DND-41 (cell line): ENCODE measurements at regions not wholly inside any gene's neighbourhood (a gene's known extent, or its start where the extent isn't known, plus 50 kb on each side); places are given as distances from the start of the nearest gene placed in this dataset.

Experiments
- ATAC-seq: fragments of 200-7000 bp; cut with Tn5 transposase; 3 replicates; pipeline ENCODE4 v1.9.1; 2021; ENCODE audit warnings: low read depth; ENCODE audit not compliant: insufficient read depth
- DNase-seq: peaks from one replicate; pipeline ENCODE4 v3.0.0-alpha.2; 2020
- H2AFZ ChIP-seq: 2 replicates; pipeline ENCODE4 v1.6.0; 2012; ENCODE audit warnings: low read depth, low read length
- H3K27ac ChIP-seq: 2 replicates; pipeline ENCODE4 v1.5.1; 2012; ENCODE audit warnings: low read length, inconsistent platforms
- H3K27me3 ChIP-seq: fragments of 200-600 bp; sonication (generic); 2 replicates; pipeline ENCODE4 v1.6.0; 2012; ENCODE audit warnings: low read length, mild to moderate bottlenecking, inconsistent platforms; ENCODE audit not compliant: insufficient read depth, poor library complexity
- H3K36me3 ChIP-seq: 2 replicates; pipeline ENCODE4 v1.5.1; 2012; ENCODE audit warnings: low read length, inconsistent platforms; ENCODE audit not compliant: insufficient read depth
- H3K4me1 ChIP-seq: 2 replicates; pipeline ENCODE4 v1.5.1; 2012; ENCODE audit warnings: mild to moderate bottlenecking, low read length; ENCODE audit not compliant: insufficient read depth
- H3K4me2 ChIP-seq: 2 replicates; pipeline ENCODE4 v1.6.0; 2012; ENCODE audit warnings: mild to moderate bottlenecking, moderate library complexity, low read length, inconsistent platforms; ENCODE audit not compliant: insufficient read depth
- H3K4me3 ChIP-seq, 2 experiments: fragments of 200-600 bp in 1 of 2; shearing (Covaris generic) in 1 of 2; 2 replicates each; pipeline ENCODE4 v1.5.1; 2012 to 2016; ENCODE audit warnings: inconsistent platforms in 2 of 2, low read length in 2 of 2, mild to moderate bottlenecking in 2 of 2, low read depth in 1 of 2, moderate library complexity in 1 of 2
- H3K79me2 ChIP-seq: 2 replicates; pipeline ENCODE4 v1.6.0; 2012; ENCODE audit warnings: low read length, inconsistent platforms; ENCODE audit not compliant: insufficient read depth
- H3K9ac ChIP-seq: 2 replicates; pipeline ENCODE4 v1.6.0; 2012; ENCODE audit warnings: low read depth, mild to moderate bottlenecking, inconsistent platforms, low read length, moderate library complexity
- H3K9me3 ChIP-seq: 2 replicates; pipeline ENCODE4 v1.5.1; 2012; ENCODE audit warnings: low read length, moderate library complexity, mild to moderate bottlenecking, inconsistent platforms; ENCODE audit not compliant: insufficient read depth, severe bottlenecking
- H4K20me1 ChIP-seq: 2 replicates; pipeline ENCODE4 v1.6.0; 2012; ENCODE audit warnings: low read length; ENCODE audit not compliant: insufficient read depth
- EZH2 ChIP-seq: IDR thresholded peaks from 3 replicates; pipeline ENCODE4 v1.6.1; 2012; ENCODE audit warnings: borderline replicate concordance, low read depth, mild to moderate bottlenecking, moderate library complexity, low read length, inconsistent platforms; ENCODE audit not compliant: severe bottlenecking
- TF ChIP-seq, protein P1 (sequence below): IDR thresholded peaks from 2 replicates; pipeline ENCODE4 v1.5.1; 2012; ENCODE audit warnings: borderline replicate concordance, low read length, moderate library complexity, mild to moderate bottlenecking; ENCODE audit not compliant: poor library complexity, severe bottlenecking; ENCODE audit errors: extremely low read depth

DNA sequence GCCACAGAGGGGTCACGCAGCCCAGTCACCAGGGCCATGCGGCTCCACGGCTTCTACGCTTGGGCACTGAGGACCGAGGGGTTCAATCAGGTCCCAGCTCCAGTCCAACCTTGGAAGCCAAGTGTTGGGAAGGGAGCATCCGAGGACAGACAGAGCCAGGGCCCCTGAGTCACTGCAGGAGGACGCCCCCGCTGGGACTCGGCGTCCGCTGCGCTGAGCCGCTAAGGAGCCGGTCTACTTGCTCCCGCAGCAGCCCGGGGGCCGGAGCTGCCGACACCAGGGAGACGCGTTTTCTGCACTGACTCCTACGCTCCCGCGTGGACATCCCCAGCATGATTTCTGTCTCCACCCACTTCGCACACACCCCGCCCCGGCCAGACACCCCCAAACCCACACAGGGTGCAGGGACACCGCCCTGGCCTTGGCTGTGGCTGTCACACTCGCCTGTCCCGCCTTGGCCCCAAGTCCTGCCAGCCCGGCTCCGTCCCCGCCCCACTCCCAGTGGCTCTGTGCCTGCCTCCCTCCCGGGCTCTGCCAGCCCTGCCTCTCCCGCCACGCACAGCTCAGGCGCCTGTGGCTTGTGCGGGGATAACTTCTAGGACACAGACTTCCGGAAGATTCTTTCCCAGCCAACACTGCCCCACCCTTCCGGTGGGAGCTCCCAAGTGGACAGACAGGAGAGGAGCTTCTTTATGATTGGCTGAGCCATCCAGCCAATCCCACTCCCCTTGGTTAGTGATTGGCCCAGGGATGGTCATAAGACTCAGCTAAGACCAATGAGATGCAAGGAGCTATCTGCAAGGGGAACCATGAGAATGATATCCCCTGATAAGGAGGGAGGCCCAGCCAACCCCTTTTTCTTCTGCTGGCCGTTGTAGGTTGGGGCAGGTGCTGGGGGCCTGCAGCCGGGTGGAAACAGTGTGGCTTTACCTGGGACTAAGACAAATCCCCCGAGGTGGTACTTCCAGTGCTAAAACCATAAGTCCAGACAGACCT is 118.9 kb upstream of the SFSWAP start:
- no peaks in the 10 kb centered on the region for H3K4me1 ChIP-seq
- no peak overlapping the region for H3K9ac ChIP-seq
- H3K4me3 ChIP-seq: no peak overlapping the region
- peaks cover 9% of the 10 kb centered on the region for H3K9me3 ChIP-seq
- no peaks in the 10 kb centered on the region for H4K20me1 ChIP-seq
- H2AFZ ChIP-seq: no peak overlapping the region
- no peak overlapping the region for H3K4me2 ChIP-seq
- H3K79me2 ChIP-seq: no peaks in the 10 kb centered on the region
- no peak for TF ChIP-seq EZH2
- TF ChIP-seq, protein P1, sequence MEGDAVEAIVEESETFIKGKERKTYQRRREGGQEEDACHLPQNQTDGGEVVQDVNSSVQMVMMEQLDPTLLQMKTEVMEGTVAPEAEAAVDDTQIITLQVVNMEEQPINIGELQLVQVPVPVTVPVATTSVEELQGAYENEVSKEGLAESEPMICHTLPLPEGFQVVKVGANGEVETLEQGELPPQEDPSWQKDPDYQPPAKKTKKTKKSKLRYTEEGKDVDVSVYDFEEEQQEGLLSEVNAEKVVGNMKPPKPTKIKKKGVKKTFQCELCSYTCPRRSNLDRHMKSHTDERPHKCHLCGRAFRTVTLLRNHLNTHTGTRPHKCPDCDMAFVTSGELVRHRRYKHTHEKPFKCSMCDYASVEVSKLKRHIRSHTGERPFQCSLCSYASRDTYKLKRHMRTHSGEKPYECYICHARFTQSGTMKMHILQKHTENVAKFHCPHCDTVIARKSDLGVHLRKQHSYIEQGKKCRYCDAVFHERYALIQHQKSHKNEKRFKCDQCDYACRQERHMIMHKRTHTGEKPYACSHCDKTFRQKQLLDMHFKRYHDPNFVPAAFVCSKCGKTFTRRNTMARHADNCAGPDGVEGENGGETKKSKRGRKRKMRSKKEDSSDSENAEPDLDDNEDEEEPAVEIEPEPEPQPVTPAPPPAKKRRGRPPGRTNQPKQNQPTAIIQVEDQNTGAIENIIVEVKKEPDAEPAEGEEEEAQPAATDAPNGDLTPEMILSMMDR: no peak
- ATAC-seq: no peak
- no peak for DNase-seq
- H3K36me3 ChIP-seq: no peaks in the 10 kb centered on the region
- H3K27ac ChIP-seq: no peak overlapping the region
- H3K27me3 ChIP-seq: no peaks in the 10 kb centered on the region

DNA sequence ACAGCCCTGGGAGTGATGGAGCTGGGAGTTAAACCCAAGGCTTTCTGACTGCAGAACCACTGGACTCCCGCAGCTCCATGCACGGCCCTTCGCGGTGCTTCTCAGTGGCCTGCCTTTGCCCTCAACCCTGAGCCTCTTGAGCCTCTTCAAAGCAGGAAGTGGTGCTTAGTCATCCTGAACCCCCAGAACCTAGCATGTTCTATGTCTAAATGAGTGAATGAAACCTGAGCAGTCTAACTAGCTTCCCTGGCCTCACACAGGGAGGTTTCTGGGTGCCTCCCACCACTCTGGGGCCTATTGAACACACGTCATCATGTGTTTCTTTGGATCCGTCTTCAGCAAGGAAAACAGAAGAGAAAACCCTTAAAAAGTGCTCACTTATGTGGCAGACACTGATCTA is 117.9 kb upstream of the SFSWAP start:
- Histone ChIP-seq H2AFZ (no peak overlapping the region), H3K4me2 (no peak overlapping the region), H3K4me3 (no peak overlapping the region), H3K79me2 (no peaks in the 10 kb centered on the region), H3K4me1 (no peaks in the 10 kb centered on the region), H3K36me3 (no peaks in the 10 kb centered on the region), H4K20me1 (no peaks in the 10 kb centered on the region), H3K9me3 (peaks cover under 1% of the 10 kb centered on the region), H3K27ac (no peak overlapping the region), H3K9ac (no peak overlapping the region), H3K27me3 (no peaks in the 10 kb centered on the region)
- no peak for DNase-seq
- ATAC-seq: no peak
- TF ChIP-seq, protein P1: no peak
- TF ChIP-seq EZH2: no peak

DNA sequence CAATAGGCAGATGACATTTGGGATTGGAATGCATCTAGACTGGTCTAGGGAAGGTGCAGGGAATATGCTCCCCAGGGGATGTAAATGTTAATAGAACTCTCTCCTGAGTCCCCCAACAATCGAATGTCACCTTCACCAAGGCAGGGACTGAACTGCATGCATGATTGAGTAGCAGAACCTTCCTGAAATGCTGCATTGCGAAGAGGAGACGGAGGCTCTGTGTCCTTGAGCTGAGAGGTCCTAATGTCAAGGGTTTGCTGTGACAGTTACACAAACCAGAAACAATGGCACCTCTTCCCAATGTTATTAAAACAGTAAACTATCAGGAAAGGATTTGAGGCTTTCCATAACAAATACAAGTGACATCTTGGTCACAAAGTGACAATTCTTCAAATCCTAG is 117.5 kb upstream of the SFSWAP start:
- ATAC-seq: no peak
- no peaks in the 10 kb centered on the region for H3K27me3 ChIP-seq
- TF ChIP-seq, protein P1: no peak
- no peak for TF ChIP-seq EZH2
- no peak overlapping the region for H3K27ac ChIP-seq
- H3K4me2 ChIP-seq: no peak overlapping the region
- H2AFZ ChIP-seq: no peak overlapping the region
- H3K36me3 ChIP-seq: no peaks in the 10 kb centered on the region
- H3K9me3 ChIP-seq: no peaks in the 10 kb centered on the region
- H4K20me1 ChIP-seq: no peaks in the 10 kb centered on the region
- no peak overlapping the region for H3K4me3 ChIP-seq
- H3K9ac ChIP-seq: no peak overlapping the region
- no peaks in the 10 kb centered on the region for H3K4me1 ChIP-seq
- no peaks in the 10 kb centered on the region for H3K79me2 ChIP-seq
- DNase-seq: no peak
